Brain pericyte (primary cell): ENCODE measurements at regions not wholly inside any gene's neighbourhood (a gene's known extent, or its start where the extent isn't known, plus 50 kb on each side); places are given as distances from the start of the nearest gene placed in this dataset.

ENCODE experiments used
- DNase-seq: peaks from one replicate; pipeline ENCODE4 v3.0.0-alpha.2; 2012; ENCODE audit warnings: low read depth, low spot score

DNA sequence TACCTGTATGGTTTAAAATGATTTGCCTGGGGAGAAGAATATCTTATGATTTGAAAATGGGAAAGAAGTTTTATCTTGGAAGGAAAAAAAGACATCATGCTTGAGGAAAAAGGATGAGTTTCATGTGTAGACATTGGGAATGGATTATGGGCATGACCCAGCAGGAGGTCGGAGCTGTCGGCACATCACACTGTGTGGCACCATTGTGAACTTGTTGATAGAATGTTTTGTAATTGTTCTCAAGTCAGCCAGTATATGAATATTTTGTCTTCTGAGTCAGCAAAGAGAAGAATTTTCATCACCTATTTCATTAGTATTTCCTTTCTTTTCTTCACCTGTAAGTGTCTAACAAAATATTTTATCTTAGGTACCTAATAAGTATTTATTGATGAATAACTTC, 60.0 kb upstream of the HMGA2 start:
- no peak for DNase-seq

DNA sequence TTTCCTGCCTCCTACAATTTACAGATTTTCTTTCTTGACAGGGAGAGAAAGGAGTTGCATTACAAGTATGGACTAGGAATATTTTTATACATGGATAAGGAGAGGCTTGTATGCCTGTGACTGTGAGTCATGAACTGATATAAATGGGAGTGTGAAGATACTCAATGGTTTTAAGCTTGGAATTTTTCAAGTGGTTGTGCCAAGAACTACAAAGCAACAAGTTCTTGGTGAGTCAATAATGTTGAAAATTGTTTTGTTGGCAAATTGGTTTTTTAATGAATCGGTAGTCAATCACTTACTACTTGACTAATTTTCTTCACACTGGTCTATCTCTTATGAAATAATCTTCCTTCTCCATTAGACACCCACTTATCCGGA, 58.9 kb upstream of the HMGA2 start:
- DNase-seq, result no peak

DNA sequence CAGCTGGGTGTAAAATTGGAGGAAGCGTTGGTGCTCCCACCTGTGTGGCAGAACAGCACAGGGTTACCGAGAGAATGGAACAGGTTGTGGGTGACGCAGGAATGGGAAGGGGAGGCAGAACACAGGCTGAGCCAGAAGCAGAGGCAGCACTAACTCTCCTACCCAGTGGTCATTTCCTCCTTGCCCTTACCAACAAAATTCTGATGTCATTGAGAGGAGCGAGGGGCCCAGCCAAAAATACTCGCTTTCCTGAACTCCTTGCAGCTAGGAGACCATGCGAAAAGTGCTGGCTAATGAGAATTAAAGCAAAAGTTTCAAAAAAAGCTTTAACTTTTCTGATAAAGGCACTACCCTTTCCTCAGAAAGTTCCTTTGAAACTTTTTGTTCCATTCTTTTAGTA, 54.4 kb upstream of the HMGA2 start:
- no peak for DNase-seq
